Panc1 (cell line): ENCODE measurements at regions not wholly inside any gene's neighbourhood (a gene's known extent, or its start where the extent isn't known, plus 50 kb on each side); places are given as distances from the start of the nearest gene placed in this dataset.

ENCODE experiments used
- ATAC-seq: fragments of 200-7000 bp; cut with Tn5 transposase; 2 replicates; pipeline ENCODE4 v1.9.1; 2020; ENCODE audit warnings: mild to moderate bottlenecking, moderate library complexity
- BruUV-seq: library from RNA; stranded (reverse); fragments of 400-500 nt; replicated peaks from 2 replicates; lab custom pipeline; 2021; lab: Mats Ljungman, UMichigan
- CTCF ChIA-PET: fragments of 300-600 bp; sonication (Branson Sonifier 250); formaldehyde crosslinking; loops from one replicate; lab custom pipeline; 2022; ENCODE audit warnings: antibody characterized with exemption; lab: Charles Lee
- POLR2A ChIA-PET: fragments of 300-600 bp; sonication (Branson Sonifier 250); formaldehyde crosslinking; loops from one replicate; lab custom pipeline; 2022; ENCODE audit warnings: antibody characterized with exemption; lab: Charles Lee
- DNase-seq: peaks from one replicate; pipeline ENCODE4 v3.0.0-alpha.2; 2010; ENCODE audit warnings: low read depth, low spot score
- H3K27ac ChIP-seq: 2 replicates; pipeline ENCODE4 v1.5.1; 2011; ENCODE audit warnings: mild to moderate bottlenecking, low read length, inconsistent platforms
- H3K27me3 ChIP-seq: fragments of 200-500 bp; sonication (Bioruptor generic); 2 replicates; pipeline ENCODE4 v1.6.0; 2014; ENCODE audit warnings: low read length, inconsistent platforms; ENCODE audit not compliant: control insufficient read depth, insufficient read depth
- H3K36me3 ChIP-seq: fragments of 200-500 bp; sonication (Bioruptor generic); 2 replicates; pipeline ENCODE4 v1.5.1; 2014; ENCODE audit warnings: inconsistent platforms, mild to moderate bottlenecking, low read length, moderate library complexity; ENCODE audit not compliant: control insufficient read depth, insufficient read depth
- H3K4me1 ChIP-seq: 2 replicates; pipeline ENCODE4 v1.5.1; 2011; ENCODE audit warnings: inconsistent platforms, mild to moderate bottlenecking, low read length, moderate library complexity; ENCODE audit not compliant: control insufficient read depth, insufficient read depth
- H3K4me3 ChIP-seq, 2 experiments: 2 replicates each; pipeline ENCODE4 v1.5.1; 2011 to 2012; ENCODE audit warnings: low read depth in 2 of 2, low read length in 2 of 2, mild to moderate bottlenecking in 2 of 2, inconsistent platforms in 1 of 2, moderate library complexity in 1 of 2
- H3K9me3 ChIP-seq: fragments of 200-500 bp; sonication (Bioruptor generic); 2 replicates; pipeline ENCODE4 v1.5.1; 2014; ENCODE audit warnings: low read depth, mild to moderate bottlenecking, inconsistent platforms, low read length, moderate library complexity; ENCODE audit not compliant: control insufficient read depth, insufficient read depth
- CTCF ChIP-seq: fragments of 450-650 bp; IDR thresholded peaks from 2 replicates; pipeline ENCODE4 v1.5.1; 2017; ENCODE audit warnings: mild to moderate bottlenecking
- POLR2AphosphoS5 ChIP-seq: IDR thresholded peaks from 2 replicates; pipeline ENCODE4 v1.6.1; 2012; ENCODE audit warnings: mild to moderate bottlenecking, low read depth, low read length, moderate library complexity
- SIN3A ChIP-seq: IDR thresholded peaks from 2 replicates; pipeline ENCODE4 v1.6.1; 2012; ENCODE audit warnings: low read depth, mild to moderate bottlenecking, low read length, moderate library complexity, borderline replicate concordance; ENCODE audit not compliant: insufficient read depth
- TCF7L2 ChIP-seq: IDR thresholded peaks from 2 replicates; pipeline ENCODE4 v1.6.1; 2011; ENCODE audit warnings: mild to moderate bottlenecking, low read depth, low read length, inconsistent platforms
- in situ Hi-C: cut with HindIII; loops from 2 replicates; pipeline ENCODE4 v1.10.0; 2016; ENCODE audit warnings: low sequenced_read_pairs, low pct_unique_long_range_greater_than_20kb
- intact Hi-C: fragments of 100-400 bp; cut with micrococcal nuclease; formaldehyde crosslinking; loops from one replicate; pipeline ENCODE4 v1.10.0; 2022; ENCODE audit not compliant: unreplicated experiment
- TF ChIP-seq, protein P1 (sequence below), 2 experiments: IDR thresholded peaks; 2 replicates each; pipeline ENCODE4 v1.6.1; 2011 to 2012; ENCODE audit warnings: low read depth in 2 of 2, control low read depth in 1 of 2, low read length in 1 of 2, mild to moderate bottlenecking in 1 of 2, moderate library complexity in 1 of 2; ENCODE audit not compliant: insufficient read depth in 1 of 2

DNA sequence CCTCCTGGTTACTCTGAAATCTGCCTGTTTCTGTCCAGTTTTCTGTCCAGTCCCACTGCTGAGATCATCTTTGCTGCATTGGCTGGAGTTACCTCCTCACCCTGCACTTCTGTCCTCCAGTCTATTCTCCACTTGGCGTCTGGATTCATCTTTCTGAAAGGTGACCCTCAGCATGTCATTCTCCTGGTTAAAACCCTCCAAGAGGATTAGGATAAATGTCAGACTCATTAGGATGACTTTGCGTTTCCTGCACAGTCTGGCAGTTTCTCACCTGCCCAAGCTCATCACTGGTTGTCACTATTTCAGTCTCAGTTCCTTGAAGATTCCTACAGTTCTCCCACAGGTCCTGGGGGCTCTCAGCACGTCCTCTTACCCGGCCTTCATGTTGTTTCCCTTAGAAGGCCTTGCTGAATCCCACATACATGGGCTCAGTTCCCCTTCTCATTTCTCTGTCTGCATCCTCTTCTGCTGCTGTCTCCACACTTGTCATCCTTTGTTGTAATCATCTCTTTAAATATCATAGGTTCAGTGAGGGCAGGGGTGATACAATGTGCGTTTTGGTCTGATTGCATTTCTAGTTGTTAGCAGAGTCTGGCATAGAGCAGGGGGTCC, 374.8 kb downstream of the QKI start:
- Histone ChIP-seq H3K27me3 (peaks cover 9% of the 10 kb centered on the region), H3K27ac (no peak overlapping the region), H3K9me3 (no peaks in the 10 kb centered on the region), H3K36me3 (no peaks in the 10 kb centered on the region), H3K4me3 (no peak overlapping the region), H3K4me1 (no peaks in the 10 kb centered on the region)
- no peak for TF ChIP-seq POLR2AphosphoS5
- in situ Hi-C loops: no loop called here
- CTCF ChIA-PET: no interaction called here
- intact Hi-C loops: no loop called here
- DNase-seq: no peak
- POLR2A ChIA-PET: no interaction called here
- ATAC-seq: no peak
- no TSS peak for BruUV-seq

DNA sequence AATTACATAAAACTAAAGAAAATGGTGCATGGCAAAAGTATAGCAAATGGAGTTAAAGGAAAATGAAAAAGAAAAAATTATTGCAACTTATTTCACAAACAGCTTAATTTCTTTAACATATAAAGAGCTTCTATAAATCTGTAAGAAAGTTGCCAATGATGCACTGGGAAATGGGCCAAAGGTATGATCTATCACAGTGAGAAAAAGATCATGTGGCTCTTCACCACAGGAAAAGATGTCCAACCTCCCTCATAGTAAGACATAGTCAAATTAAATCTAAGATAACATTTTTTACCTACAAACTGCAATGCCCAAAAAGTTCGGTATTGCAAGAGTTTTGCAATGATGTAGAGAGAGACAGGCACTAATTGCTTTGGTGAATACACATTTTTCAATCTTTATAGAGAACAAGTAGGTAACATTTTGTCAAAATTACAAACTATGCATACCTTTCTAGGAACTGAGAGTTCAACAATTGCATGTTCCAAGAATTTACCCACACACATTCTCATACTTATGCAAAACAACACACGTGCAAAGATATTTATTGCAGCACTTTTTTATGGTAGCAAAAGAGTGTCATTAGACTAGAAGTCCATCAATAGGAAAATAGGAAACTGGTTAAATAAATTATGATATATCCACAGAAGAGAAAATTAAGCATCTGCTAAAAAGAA, 372.6 kb downstream of the QKI start:
- TF ChIP-seq, protein P1, sequence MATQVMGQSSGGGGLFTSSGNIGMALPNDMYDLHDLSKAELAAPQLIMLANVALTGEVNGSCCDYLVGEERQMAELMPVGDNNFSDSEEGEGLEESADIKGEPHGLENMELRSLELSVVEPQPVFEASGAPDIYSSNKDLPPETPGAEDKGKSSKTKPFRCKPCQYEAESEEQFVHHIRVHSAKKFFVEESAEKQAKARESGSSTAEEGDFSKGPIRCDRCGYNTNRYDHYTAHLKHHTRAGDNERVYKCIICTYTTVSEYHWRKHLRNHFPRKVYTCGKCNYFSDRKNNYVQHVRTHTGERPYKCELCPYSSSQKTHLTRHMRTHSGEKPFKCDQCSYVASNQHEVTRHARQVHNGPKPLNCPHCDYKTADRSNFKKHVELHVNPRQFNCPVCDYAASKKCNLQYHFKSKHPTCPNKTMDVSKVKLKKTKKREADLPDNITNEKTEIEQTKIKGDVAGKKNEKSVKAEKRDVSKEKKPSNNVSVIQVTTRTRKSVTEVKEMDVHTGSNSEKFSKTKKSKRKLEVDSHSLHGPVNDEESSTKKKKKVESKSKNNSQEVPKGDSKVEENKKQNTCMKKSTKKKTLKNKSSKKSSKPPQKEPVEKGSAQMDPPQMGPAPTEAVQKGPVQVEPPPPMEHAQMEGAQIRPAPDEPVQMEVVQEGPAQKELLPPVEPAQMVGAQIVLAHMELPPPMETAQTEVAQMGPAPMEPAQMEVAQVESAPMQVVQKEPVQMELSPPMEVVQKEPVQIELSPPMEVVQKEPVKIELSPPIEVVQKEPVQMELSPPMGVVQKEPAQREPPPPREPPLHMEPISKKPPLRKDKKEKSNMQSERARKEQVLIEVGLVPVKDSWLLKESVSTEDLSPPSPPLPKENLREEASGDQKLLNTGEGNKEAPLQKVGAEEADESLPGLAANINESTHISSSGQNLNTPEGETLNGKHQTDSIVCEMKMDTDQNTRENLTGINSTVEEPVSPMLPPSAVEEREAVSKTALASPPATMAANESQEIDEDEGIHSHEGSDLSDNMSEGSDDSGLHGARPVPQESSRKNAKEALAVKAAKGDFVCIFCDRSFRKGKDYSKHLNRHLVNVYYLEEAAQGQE (IDR thresholded peaks at IDR 0.05; ENCODE audit: insufficient read depth in 1 of 2, low read depth in 2 of 2, low read length in 1 of 2): no peak
- Histone ChIP-seq H3K36me3 (no peaks in the 10 kb centered on the region), H3K9me3 (no peaks in the 10 kb centered on the region), H3K4me1 (no peaks in the 10 kb centered on the region), H3K27me3 (peaks cover 9% of the 10 kb centered on the region), H3K27ac (no peak overlapping the region), H3K4me3 (no peak overlapping the region)
- intact Hi-C loops (no loop called here), in situ Hi-C loops (no loop called here)
- ChIA-PET POLR2A (no interaction called here), CTCF (no interaction called here)
- DNase-seq (no peak), ATAC-seq (no peak)
- no TSS peak for BruUV-seq

DNA sequence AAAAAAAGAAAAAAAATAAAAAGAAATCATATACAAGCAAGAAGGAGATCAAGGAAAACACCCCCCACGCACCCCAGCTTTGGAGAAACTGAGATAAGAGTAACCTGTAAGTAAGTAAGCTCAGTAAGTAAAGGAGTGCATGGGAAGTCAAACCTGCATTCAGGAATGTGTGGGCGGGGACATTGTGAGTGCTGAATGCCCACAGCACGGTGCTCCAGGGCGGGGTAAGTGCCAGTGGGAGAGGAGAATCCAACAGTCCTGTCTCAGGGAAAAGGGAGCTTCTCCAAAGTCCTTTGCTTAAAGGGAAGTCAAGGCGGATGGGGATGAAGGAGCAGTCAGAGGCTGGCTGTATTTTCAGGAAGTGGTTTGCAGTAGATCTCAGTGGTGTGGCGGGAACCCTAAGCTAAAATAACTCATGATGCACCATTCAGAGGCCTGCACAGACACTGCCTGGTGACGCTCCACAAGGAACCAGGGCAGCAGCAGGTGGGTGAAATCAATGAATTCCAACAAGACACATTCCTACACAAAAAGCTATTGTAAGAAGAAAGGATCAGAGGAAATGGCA, 368.0 kb downstream of the QKI start:
- TF ChIP-seq, protein P1 (IDR thresholded peaks at IDR 0.05; ENCODE audit: insufficient read depth in 1 of 2, low read depth in 2 of 2, low read length in 1 of 2): no peak
- TF ChIP-seq POLR2AphosphoS5: no peak
- no peak for TF ChIP-seq SIN3A
- TF ChIP-seq CTCF: no peak
- TF ChIP-seq TCF7L2: no peak
- ATAC-seq (no peak), DNase-seq (no peak)
- in situ Hi-C loops: no loop called here
- Histone ChIP-seq H3K27me3 (peaks cover 10% of the 10 kb centered on the region), H3K27ac (no peak overlapping the region), H3K4me3 (no peak overlapping the region), H3K9me3 (no peaks in the 10 kb centered on the region), H3K36me3 (no peaks in the 10 kb centered on the region), H3K4me1 (no peaks in the 10 kb centered on the region)
- intact Hi-C loops: no loop called here
- ChIA-PET POLR2A (no interaction called here), CTCF (no interaction called here)
- no TSS peak for BruUV-seq
